Fibroblast of skin of scalp (primary cell): ENCODE measurements at regions not wholly inside any gene's neighbourhood (a gene's known extent, or its start where the extent isn't known, plus 50 kb on each side); places are given as distances from the start of the nearest gene placed in this dataset.
"Not testable (repeated sequence)": the region's sequence is repeated elsewhere in the genome, so short reads cannot be mapped to it uniquely, and the experiment has no call there.

Experiments used
- DNase-seq: peaks from one replicate; pipeline ENCODE4 v3.0.0-alpha.2; 2013

- no peak for DNase-seq
These were observed 117.9 kb downstream of the CXCL12 start for GRCh38 chr10:44267007-44267406.

GRCh38 chr10:44264244-44264643, 120.7 kb downstream of the CXCL12 start:
- no peak for DNase-seq

- peak; percentile 42 for DNase-seq
These were observed 121.1 kb downstream of the CXCL12 start for GRCh38 chr10:44263771-44264170.

GRCh38 chr10:44262551-44263251, 122.2 kb downstream of the CXCL12 start:
- DNase-seq = no peak

GRCh38 chr10:44261710-44262455, 123.0 kb downstream of the CXCL12 start:
- no peak for DNase-seq

GRCh38 chr10:44261296-44261695, 123.6 kb downstream of the CXCL12 start:
- no peak for DNase-seq

GRCh38 chr10:44260286-44260928, 124.5 kb downstream of the CXCL12 start:
- DNase-seq = no peak

- DNase-seq = no peak
These were observed 125.6 kb downstream of the CXCL12 start for GRCh38 chr10:44259090-44259874.

GRCh38 chr10:44258460-44259089, 126.3 kb downstream of the CXCL12 start:
- DNase-seq = no peak

GRCh38 chr10:44258019-44258418, 126.9 kb downstream of the CXCL12 start:
- no peak for DNase-seq

- peak; percentile 95 for DNase-seq
These were observed 131.0 kb downstream of the CXCL12 start for GRCh38 chr10:44253769-44254462.

- not testable (repeated sequence) for DNase-seq
These were observed 132.3 kb downstream of the CXCL12 start for GRCh38 chr10:44252631-44253030.

GRCh38 chr10:44249933-44250332, 135.0 kb downstream of the CXCL12 start:
- not testable (repeated sequence) for DNase-seq

- DNase-seq = no peak
These were observed 135.4 kb downstream of the CXCL12 start for GRCh38 chr10:44249490-44249889.

GRCh38 chr10:44246700-44247099, 138.2 kb downstream of the CXCL12 start:
- DNase-seq = not testable (repeated sequence)

- not testable (repeated sequence) for DNase-seq
These were observed 138.6 kb downstream of the CXCL12 start for GRCh38 chr10:44246287-44246686.

- peak; percentile 70 for DNase-seq
These were observed 139.3 kb downstream of the CXCL12 start for GRCh38 chr10:44245601-44245938.

- no peak for DNase-seq
These were observed 139.9 kb downstream of the CXCL12 start for GRCh38 chr10:44244745-44245600.

GRCh38 chr10:44243851-44244510, 140.9 kb downstream of the CXCL12 start:
- no peak for DNase-seq

GRCh38 chr10:44242826-44243225, 142.1 kb downstream of the CXCL12 start:
- no peak for DNase-seq
